Breast epithelium (tissue), 3 donors: ENCODE measurements at regions not wholly inside any gene's neighbourhood (a gene's known extent, or its start where the extent isn't known, plus 50 kb on each side); places are given as distances from the start of the nearest gene placed in this dataset.

Source experiments
- CTCF ChIP-seq, 3 donors: fragments of 450-650 bp; IDR thresholded peaks; one replicate each; pipeline ENCODE4 v1.5.1; 2016 to 2017; ENCODE audit warnings: antibody characterized with exemption in 3 of 3, mild to moderate bottlenecking in 3 of 3, moderate library complexity in 3 of 3
- POLR2AphosphoS5 ChIP-seq, 3 donors: sonication (generic); formaldehyde crosslinking; IDR thresholded peaks; one replicate each; pipeline ENCODE4 v1.6.1; 2017; ENCODE audit warnings: antibody characterized with exemption in 3 of 3

- no peak for TF ChIP-seq CTCF (IDR thresholded peaks at IDR 0.05)
- TF ChIP-seq POLR2AphosphoS5 (IDR thresholded peaks at IDR 0.05): no peak
Measured at GRCh38 chr7:136617176-136617575, 251.3 kb upstream of the CHRM2 start.
